NT2/D1 (cell line): ENCODE measurements at regions not wholly inside any gene's neighbourhood (a gene's known extent, or its start where the extent isn't known, plus 50 kb on each side); places are given as distances from the start of the nearest gene placed in this dataset.

ENCODE experiments used
- DNase-seq: peaks from one replicate; pipeline ENCODE4 v3.0.0-alpha.2; 2011; ENCODE audit warnings: low read depth, low spot score
- H3K27me3 ChIP-seq: 2 replicates; pipeline ENCODE4 v1.6.0; 2011; ENCODE audit warnings: mild to moderate bottlenecking; ENCODE audit not compliant: insufficient read length, insufficient read depth
- H3K36me3 ChIP-seq: 2 replicates; pipeline ENCODE4 v1.6.1; 2011; ENCODE audit warnings: mild to moderate bottlenecking, low read length, mixed read lengths; ENCODE audit not compliant: insufficient read depth, insufficient read length
- H3K4me1 ChIP-seq: 2 replicates; pipeline ENCODE4 v1.5.1; 2011; ENCODE audit not compliant: insufficient read depth, insufficient read length
- H3K4me3 ChIP-seq: 2 replicates; pipeline ENCODE4 v1.5.1; 2011; ENCODE audit warnings: low read depth; ENCODE audit not compliant: insufficient read length
- H3K9ac ChIP-seq: 2 replicates; pipeline ENCODE4 v1.6.0; 2011; ENCODE audit warnings: low read depth; ENCODE audit not compliant: insufficient read length
- H3K9me3 ChIP-seq: 2 replicates; pipeline ENCODE4 v1.5.1; 2011; ENCODE audit warnings: mild to moderate bottlenecking, low read length; ENCODE audit not compliant: insufficient read depth
- SUZ12 ChIP-seq: IDR thresholded peaks from 2 replicates; pipeline ENCODE4 v1.6.1; 2011; ENCODE audit not compliant: insufficient read length, insufficient read depth; ENCODE audit errors: extremely low read depth
- YY1 ChIP-seq: IDR thresholded peaks from 2 replicates; pipeline ENCODE4 v1.6.1; 2011; ENCODE audit not compliant: insufficient read length, insufficient read depth
- ZNF274 ChIP-seq: IDR thresholded peaks from 2 replicates; pipeline ENCODE4 v1.6.1; 2011; ENCODE audit warnings: mild to moderate bottlenecking, low read depth, low read length

DNA sequence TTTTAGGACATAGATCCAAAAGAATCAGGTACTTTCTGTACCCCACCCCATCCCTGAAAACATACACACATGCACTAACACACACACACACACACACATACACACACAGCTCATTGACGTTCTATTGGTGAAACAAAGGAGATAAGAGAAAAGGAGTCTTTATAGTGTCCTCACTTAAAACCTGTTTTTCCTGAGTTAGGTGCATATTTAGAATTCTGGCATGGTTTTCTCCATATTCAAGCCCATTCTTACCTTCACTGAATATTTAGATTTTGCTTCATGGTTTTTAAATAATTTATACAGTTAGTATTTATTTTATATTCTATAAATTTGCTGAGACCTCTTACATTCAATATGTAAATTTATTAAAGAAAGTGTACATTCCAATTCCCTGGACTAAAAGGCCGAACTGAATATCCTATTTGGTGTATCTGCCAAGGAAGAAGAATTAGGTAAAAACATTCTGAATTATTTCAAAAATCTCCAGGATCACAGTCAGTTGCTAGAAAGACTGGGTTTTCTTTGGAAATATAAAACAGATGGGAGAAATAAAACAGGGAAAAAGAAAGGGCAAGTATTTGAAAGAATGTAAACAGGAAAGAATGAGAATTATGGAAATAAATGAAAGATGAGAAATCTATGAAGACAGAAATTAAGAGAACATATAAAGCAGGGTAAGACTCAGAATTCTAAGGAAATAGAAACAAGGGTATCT, 556.2 kb downstream of the KCTD12 start:
- Histone ChIP-seq H3K4me1 (no peaks in the 10 kb centered on the region), H3K27me3 (peaks cover 5% of the 10 kb centered on the region), H3K9me3 (no peaks in the 10 kb centered on the region), H3K4me3 (no peak overlapping the region), H3K36me3 (no peaks in the 10 kb centered on the region), H3K9ac (no peak overlapping the region)
- DNase-seq: no peak
- no peak for TF ChIP-seq SUZ12
- TF ChIP-seq YY1: no peak
- TF ChIP-seq ZNF274: no peak

DNA sequence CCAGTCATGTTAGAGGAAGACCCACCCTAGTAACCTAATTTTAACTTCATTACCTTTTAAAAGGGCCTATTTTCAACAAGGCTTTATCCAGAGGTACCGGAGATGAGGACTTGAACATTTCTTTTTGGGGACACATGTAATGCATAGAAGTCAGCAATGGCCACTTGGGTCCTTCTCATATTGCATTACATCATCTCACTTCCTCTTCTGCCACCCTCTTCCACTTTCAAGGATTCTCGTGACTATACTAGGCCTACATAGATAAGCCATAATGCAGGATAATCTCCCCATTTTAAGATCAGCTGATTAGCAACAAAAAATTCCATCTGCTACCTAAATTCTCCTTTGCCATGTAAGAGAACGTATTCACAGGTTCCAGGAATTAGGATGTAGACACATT, 557.2 kb downstream of the KCTD12 start:
- H3K4me3 ChIP-seq: no peak overlapping the region
- no peaks in the 10 kb centered on the region for H3K36me3 ChIP-seq
- H3K4me1 ChIP-seq: no peaks in the 10 kb centered on the region
- no peak overlapping the region for H3K9ac ChIP-seq
- no peak for DNase-seq
- no peaks in the 10 kb centered on the region for H3K9me3 ChIP-seq
- TF ChIP-seq ZNF274: no peak
- TF ChIP-seq YY1: no peak
- no peak for TF ChIP-seq SUZ12
- H3K27me3 ChIP-seq: peaks cover 4% of the 10 kb centered on the region

DNA sequence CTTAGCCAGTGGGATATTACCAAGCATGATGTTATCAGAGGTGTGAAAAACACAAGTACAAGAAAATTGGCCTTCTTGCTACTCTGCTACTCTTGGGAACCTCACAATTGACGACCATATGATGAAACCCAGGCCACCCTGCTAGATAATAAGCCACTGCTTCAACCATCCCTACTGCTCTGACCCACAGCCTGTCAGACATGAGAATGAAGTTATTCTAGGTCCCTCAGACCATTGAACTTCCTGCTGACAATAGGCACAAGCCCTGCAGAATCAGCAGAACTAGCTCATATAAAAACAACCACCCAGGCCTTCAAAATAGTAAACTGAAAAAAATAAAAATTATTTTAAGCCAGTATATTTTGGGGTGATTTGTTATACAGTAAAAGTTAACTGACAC, 559.9 kb downstream of the KCTD12 start:
- no peak for DNase-seq
- no peaks in the 10 kb centered on the region for H3K27me3 ChIP-seq
- no peaks in the 10 kb centered on the region for H3K9me3 ChIP-seq
- no peak overlapping the region for H3K4me3 ChIP-seq
- no peaks in the 10 kb centered on the region for H3K36me3 ChIP-seq
- no peak overlapping the region for H3K9ac ChIP-seq
- H3K4me1 ChIP-seq: no peaks in the 10 kb centered on the region
- no peak for TF ChIP-seq ZNF274
- no peak for TF ChIP-seq SUZ12
- TF ChIP-seq YY1: no peak

DNA sequence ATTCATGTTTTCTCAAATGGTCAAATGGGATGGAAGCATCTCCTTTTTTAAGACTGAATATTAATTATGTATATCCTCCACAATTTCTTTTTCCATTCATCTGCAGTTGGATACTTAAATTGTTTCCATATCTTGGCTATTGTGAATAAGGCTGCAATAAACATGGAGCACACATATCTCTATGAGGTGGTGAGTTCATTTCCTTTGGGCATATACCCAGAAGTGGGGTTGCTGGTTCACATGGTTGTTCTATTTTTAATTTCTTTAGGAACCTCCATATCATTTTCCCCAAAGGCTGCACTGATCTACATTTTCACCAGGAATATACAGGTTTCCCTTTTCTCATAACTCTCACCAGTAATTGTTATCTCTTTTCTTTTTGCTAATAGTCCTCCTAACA, 566.3 kb downstream of the KCTD12 start:
- no peaks in the 10 kb centered on the region for H3K4me1 ChIP-seq
- H3K9me3 ChIP-seq: no peaks in the 10 kb centered on the region
- no peaks in the 10 kb centered on the region for H3K36me3 ChIP-seq
- no peaks in the 10 kb centered on the region for H3K27me3 ChIP-seq
- no peak for DNase-seq
- H3K9ac ChIP-seq: no peak overlapping the region
- TF ChIP-seq ZNF274 (no peak), SUZ12 (no peak), YY1 (no peak)
- H3K4me3 ChIP-seq: no peak overlapping the region

DNA sequence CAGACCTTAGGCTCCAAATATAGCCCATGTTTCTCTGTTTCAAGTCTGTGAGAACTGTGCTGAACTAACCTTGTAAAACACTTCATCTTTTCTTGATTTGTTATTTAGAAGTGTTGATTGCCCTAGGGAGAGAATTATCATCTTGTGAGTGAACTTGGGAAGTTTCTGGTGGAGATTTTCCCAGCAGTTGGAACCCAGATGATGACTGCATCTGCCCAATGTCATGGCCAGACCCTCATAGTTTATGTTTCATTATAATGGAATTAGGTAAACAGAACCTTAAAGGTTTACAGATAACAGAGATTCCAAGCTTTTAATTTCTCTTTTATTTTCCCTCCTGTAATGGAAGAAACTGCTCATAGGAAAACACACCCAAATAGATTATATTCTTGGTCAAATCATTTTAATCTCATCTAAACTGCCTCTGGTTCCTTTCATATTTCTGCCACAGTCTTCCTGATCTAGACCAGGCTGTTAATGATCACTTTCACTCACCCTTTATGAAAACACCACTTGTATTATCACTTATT, 569.1 kb downstream of the KCTD12 start:
- H3K36me3 ChIP-seq: no peaks in the 10 kb centered on the region
- H3K4me1 ChIP-seq: no peaks in the 10 kb centered on the region
- no peak for TF ChIP-seq ZNF274
- no peak for TF ChIP-seq SUZ12
- TF ChIP-seq YY1: no peak
- no peak overlapping the region for H3K4me3 ChIP-seq
- H3K9ac ChIP-seq: no peak overlapping the region
- DNase-seq: no peak
- no peaks in the 10 kb centered on the region for H3K27me3 ChIP-seq
- no peaks in the 10 kb centered on the region for H3K9me3 ChIP-seq

DNA sequence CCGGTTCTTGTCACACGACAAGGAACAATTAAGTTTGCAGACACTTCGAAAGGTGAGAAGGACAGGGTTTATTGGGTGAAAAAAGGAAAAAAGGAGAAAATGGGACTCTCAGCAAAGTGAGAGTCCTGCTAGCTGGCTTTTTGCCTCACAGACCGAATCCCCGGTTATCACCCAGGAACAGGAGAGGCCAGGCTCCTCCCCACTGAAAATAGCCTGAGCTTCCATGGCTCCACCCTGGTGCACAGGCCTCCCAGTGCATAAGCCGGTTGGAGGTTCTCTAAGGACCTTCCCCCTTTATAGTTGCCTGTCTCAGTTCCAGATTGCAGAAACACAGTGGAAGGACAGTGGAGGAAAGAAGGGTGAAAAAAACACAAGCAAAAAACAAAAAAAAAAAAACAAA, 571.7 kb downstream of the KCTD12 start:
- no peak overlapping the region for H3K4me3 ChIP-seq
- no peaks in the 10 kb centered on the region for H3K27me3 ChIP-seq
- TF ChIP-seq SUZ12 (no peak), ZNF274 (no peak), YY1 (no peak)
- H3K4me1 ChIP-seq: no peaks in the 10 kb centered on the region
- H3K9me3 ChIP-seq: no peaks in the 10 kb centered on the region
- H3K36me3 ChIP-seq: no peaks in the 10 kb centered on the region
- no peak overlapping the region for H3K9ac ChIP-seq
- DNase-seq: no peak

DNA sequence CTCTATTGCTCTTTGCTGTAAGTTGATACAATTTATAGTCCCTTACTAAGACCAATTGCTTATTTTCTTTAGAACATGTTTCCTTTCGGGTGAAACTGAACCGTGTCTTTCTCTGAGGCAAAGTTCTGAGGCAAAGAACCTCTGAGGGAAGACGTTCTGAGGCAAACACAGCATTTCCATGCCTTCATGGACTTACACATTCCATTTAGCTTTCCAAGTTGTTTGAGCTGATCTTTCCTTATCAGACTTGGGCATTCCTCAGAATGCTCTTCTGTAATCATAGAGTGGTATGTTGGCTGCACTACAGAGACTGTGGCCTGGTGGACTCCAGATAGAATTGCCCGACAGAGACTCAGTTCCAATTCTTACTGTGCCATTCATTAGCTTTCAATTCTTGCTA, 579.1 kb downstream of the KCTD12 start:
- H3K27me3 ChIP-seq: no peaks in the 10 kb centered on the region
- H3K4me1 ChIP-seq: no peaks in the 10 kb centered on the region
- H3K9me3 ChIP-seq: no peaks in the 10 kb centered on the region
- H3K9ac ChIP-seq: no peak overlapping the region
- H3K4me3 ChIP-seq: no peak overlapping the region
- H3K36me3 ChIP-seq: no peaks in the 10 kb centered on the region
- no peak for TF ChIP-seq ZNF274
- no peak for TF ChIP-seq YY1
- TF ChIP-seq SUZ12: no peak
- no peak for DNase-seq
